Activated B cell treated with CpG ODN at 0.5 μM for 24 hours (primary cell): ENCODE measurements at regions not wholly inside any gene's neighbourhood (a gene's known extent, or its start where the extent isn't known, plus 50 kb on each side); places are given as distances from the start of the nearest gene placed in this dataset.

Experiments
- ATAC-seq: fragments of 200-7000 bp; cut with Tn5 transposase; one replicate; pipeline ENCODE4 v1.10.0; 2021; ENCODE audit warnings: low read depth, mild to moderate bottlenecking, moderate library complexity
- CTCF ChIA-PET: fragments of 350-600 bp; sonication (Branson Sonifier 250); formaldehyde crosslinking; loops from one replicate; lab custom pipeline; 2021; ENCODE audit warnings: antibody characterized with exemption; lab: Charles Lee
- POLR2A ChIA-PET: fragments of 350-600 bp; sonication (Branson Sonifier 250); formaldehyde crosslinking; loops from one replicate; lab custom pipeline; 2021; ENCODE audit warnings: antibody characterized with exemption; lab: Charles Lee
- DNase-seq: peaks from one replicate; pipeline ENCODE4 v3.0.0; 2022
- H3K27ac Mint-ChIP-seq: one replicate; pipeline ENCODE4 v1.8.0; 2020; ENCODE audit warnings: mixed read lengths
- H3K27me3 Mint-ChIP-seq: one replicate; pipeline ENCODE4 v1.8.0; 2021; ENCODE audit warnings: mixed read lengths
- H3K36me3 Mint-ChIP-seq: one replicate; pipeline ENCODE4 v1.8.0; 2021; ENCODE audit warnings: low read depth, mixed read lengths
- H3K4me1 Mint-ChIP-seq: one replicate; pipeline ENCODE4 v1.8.0; 2021; ENCODE audit warnings: mixed read lengths
- H3K4me3 Mint-ChIP-seq: one replicate; pipeline ENCODE4 v1.8.0; 2020; ENCODE audit warnings: mild to moderate bottlenecking, mixed read lengths
- H3K9me3 Mint-ChIP-seq: one replicate; pipeline ENCODE4 v1.8.0; 2020; ENCODE audit warnings: mixed read lengths
- intact Hi-C: fragments of 100-400 bp; cut with micrococcal nuclease; formaldehyde crosslinking; loops from one replicate; pipeline ENCODE4 v1.15.1; 2024
- TF ChIP-seq, protein P1 (sequence below): fragments of 200-600 bp; IDR thresholded peaks from one replicate; pipeline ENCODE4 v1.8.0; 2022; ENCODE audit warnings: antibody characterized with exemption, mild to moderate bottlenecking

DNA sequence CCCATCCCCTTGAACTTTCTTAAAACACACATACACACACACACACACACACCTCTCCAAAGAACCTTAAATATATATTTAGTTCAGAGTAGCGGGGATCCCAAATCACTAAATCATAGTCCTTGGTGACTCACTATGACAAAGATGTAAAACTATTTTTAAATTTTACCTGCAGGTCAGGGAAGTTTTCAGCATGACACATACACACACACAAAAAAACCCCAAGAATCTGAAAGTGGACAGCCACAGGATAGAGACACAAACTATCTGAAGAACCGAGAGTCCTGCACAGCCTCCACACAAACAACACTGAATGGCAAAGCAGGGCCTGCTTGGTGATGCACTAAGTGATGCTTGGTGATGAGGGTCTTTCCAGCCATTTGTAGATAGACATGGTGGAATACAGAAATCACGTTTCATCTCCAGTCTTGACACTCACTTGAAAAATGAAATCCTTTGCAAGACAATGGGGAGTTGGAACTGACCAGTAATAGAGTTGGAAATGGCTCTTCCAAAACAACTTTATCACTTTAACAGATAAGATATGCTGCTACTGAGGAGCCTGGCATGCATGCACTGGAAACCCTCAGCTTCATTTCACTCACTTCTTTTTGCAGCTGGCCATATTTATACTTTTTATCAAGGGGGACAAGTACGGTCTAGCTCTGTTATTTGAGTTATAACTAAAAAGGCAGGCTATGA is 307.3 kb downstream of the RAPGEF2 start:
- no peak for DNase-seq
- Mint-ChIP-seq H3K27me3 (no peaks in the 10 kb centered on the region), H3K4me1 (no peaks in the 10 kb centered on the region), H3K27ac (no peak overlapping the region), H3K36me3 (no peaks in the 10 kb centered on the region), H3K9me3 (no peaks in the 10 kb centered on the region), H3K4me3 (no peak overlapping the region)
- ChIA-PET POLR2A (no interaction called here), CTCF (no interaction called here)
- TF ChIP-seq, protein P1, sequence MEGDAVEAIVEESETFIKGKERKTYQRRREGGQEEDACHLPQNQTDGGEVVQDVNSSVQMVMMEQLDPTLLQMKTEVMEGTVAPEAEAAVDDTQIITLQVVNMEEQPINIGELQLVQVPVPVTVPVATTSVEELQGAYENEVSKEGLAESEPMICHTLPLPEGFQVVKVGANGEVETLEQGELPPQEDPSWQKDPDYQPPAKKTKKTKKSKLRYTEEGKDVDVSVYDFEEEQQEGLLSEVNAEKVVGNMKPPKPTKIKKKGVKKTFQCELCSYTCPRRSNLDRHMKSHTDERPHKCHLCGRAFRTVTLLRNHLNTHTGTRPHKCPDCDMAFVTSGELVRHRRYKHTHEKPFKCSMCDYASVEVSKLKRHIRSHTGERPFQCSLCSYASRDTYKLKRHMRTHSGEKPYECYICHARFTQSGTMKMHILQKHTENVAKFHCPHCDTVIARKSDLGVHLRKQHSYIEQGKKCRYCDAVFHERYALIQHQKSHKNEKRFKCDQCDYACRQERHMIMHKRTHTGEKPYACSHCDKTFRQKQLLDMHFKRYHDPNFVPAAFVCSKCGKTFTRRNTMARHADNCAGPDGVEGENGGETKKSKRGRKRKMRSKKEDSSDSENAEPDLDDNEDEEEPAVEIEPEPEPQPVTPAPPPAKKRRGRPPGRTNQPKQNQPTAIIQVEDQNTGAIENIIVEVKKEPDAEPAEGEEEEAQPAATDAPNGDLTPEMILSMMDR, result no peak
- intact Hi-C loops, result no loop called here
- ATAC-seq, result no peak

DNA sequence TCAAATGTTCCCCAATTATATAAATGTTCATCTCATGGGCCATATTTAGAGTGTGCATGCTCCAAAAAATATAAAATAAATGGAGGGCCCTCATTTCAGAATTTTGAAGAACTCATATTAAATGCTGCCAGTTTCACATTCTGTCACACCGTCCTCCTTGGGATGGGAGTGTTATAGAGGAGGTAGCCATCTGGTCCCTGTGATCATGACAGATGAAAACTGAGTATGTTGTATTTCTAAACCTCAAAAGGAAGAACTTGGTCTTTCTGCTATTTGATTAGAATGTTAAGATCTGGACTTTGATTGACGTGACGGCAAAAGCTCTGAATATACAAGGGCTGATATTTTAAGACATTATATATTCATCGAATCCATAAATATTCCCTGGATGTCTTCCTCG is 308.0 kb downstream of the RAPGEF2 start:
- no peak for DNase-seq
- no peak overlapping the region for H3K27ac Mint-ChIP-seq
- POLR2A ChIA-PET, result no interaction called here
- TF ChIP-seq, protein P1, result no peak
- no peak overlapping the region for H3K4me3 Mint-ChIP-seq
- CTCF ChIA-PET, result no interaction called here
- no peaks in the 10 kb centered on the region for H3K9me3 Mint-ChIP-seq
- intact Hi-C loops, result no loop called here
- ATAC-seq, result no peak
- H3K27me3 Mint-ChIP-seq, result no peaks in the 10 kb centered on the region
- no peaks in the 10 kb centered on the region for H3K4me1 Mint-ChIP-seq
- H3K36me3 Mint-ChIP-seq, result no peaks in the 10 kb centered on the region

DNA sequence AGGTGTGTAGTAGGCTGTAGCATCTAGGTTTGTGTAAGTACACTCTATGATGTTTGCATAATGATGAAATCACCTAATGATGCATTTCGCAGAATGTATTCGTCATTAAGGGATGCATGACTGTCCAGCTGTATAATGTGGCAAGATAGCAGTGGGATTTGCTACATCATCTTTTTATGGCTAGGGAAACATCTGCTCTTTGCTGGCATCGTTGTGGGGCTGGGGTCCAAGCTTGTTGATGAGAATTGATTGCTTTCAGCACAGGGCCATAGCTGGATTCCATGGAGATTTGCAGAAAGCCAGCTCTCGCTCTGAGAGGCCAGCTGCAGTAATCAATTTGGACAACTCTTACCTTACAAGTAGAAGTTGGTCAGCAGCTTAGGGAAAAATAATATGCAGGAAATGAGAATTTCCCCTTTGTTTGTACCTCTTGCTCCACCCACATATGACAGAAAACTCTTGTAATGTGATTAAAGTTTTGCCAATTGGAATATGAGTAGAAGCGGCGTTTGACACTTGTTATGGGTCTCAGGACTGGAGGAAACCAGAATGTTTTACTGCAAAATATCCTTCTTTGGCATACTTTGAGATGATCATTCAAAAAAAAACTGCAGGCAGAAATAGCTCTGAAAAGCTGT is 310.5 kb downstream of the RAPGEF2 start:
- peaks cover 3% of the 10 kb centered on the region for H3K27me3 Mint-ChIP-seq
- POLR2A ChIA-PET, result no interaction called here
- H3K9me3 Mint-ChIP-seq, result peaks cover under 1% of the 10 kb centered on the region
- no peaks in the 10 kb centered on the region for H3K4me1 Mint-ChIP-seq
- CTCF ChIA-PET, result no interaction called here
- no peak overlapping the region for H3K4me3 Mint-ChIP-seq
- no peak overlapping the region for H3K27ac Mint-ChIP-seq
- H3K36me3 Mint-ChIP-seq, result no peaks in the 10 kb centered on the region
- TF ChIP-seq, protein P1, result no peak
- intact Hi-C loops, result no loop called here
- DNase-seq, result no peak
- ATAC-seq, result no peak

DNA sequence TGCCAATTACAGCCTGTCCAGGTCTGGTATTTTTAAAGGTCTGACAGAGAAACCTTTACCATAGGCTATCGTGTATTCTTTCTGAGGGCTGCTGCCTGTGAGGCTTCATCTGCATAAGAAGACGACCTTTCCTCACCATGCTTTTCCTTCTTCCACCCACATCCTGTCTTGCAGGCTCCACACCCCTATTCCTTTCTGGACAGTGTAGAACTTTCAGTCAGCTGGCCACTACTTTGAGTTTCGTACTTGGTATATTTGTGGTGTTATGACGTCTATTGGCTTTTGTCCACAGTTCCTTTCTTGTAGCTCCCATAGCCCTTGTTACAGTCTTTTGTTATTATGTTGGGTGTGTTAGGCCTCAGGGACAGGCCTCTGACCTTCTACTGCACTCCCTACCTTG is 311.4 kb downstream of the RAPGEF2 start:
- Mint-ChIP-seq H3K4me3 (no peak overlapping the region), H3K36me3 (no peaks in the 10 kb centered on the region), H3K27ac (no peak overlapping the region), H3K9me3 (peaks cover 2% of the 10 kb centered on the region), H3K27me3 (peaks cover 3% of the 10 kb centered on the region), H3K4me1 (no peaks in the 10 kb centered on the region)
- CTCF ChIA-PET, result no interaction called here
- TF ChIP-seq, protein P1, result no peak
- intact Hi-C loops, result no loop called here
- POLR2A ChIA-PET, result no interaction called here
- DNase-seq, result no peak
- no peak for ATAC-seq

DNA sequence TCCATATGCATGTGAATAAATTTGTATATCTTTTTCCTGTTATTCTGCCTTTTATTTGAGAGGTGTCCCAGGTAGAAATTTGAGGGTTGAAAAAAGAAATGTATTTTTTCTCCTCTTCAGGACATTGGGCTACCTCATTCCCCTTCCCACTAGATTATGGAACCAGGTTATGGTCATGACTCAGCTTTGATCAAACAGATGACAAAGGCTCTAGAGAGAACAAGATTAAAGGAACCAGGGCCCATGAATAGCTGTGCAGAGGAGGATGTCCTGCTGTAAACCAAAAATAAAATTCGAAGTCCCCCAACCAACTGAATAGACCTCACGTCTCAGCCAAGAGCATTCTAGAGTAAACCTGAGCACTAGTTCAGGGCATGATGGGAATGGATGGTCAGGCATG is 313.2 kb downstream of the RAPGEF2 start:
- intact Hi-C loops, result no loop called here
- no peak for DNase-seq
- no peaks in the 10 kb centered on the region for H3K4me1 Mint-ChIP-seq
- H3K36me3 Mint-ChIP-seq, result no peaks in the 10 kb centered on the region
- H3K4me3 Mint-ChIP-seq, result no peak overlapping the region
- peaks cover 2% of the 10 kb centered on the region for H3K9me3 Mint-ChIP-seq
- TF ChIP-seq, protein P1, result no peak
- peaks cover 3% of the 10 kb centered on the region for H3K27me3 Mint-ChIP-seq
- CTCF ChIA-PET, result no interaction called here
- POLR2A ChIA-PET, result no interaction called here
- no peak overlapping the region for H3K27ac Mint-ChIP-seq
- ATAC-seq, result no peak
